ENCODE measurements at regions not wholly inside any gene's neighbourhood (a gene's known extent, or its start where the extent isn't known, plus 50 kb on each side); places are given as distances from the start of the nearest gene placed in this dataset.

- TF ChIP-seq CTCF (IDR thresholded peaks at IDR 0.05 in 2 of 3, conservative IDR thresholded peaks at IDR 0.05 in 1 of 3; ENCODE audit: borderline replicate concordance in 1 of 3, insufficient read depth in 1 of 3, low read depth in 2 of 3, low read length in 2 of 3) = no peak
- TF ChIP-seq SIN3A (IDR thresholded peaks at IDR 0.05; ENCODE audit: low read depth) = no peak
Measured at GRCh38 chr10:108104551-108105156, 940.1 kb upstream of the SORCS1 start (continued).

- H3K36me3 ChIP-seq (ENCODE audit: control insufficient read depth in 1 of 2, insufficient read depth in 2 of 2, low read length in 2 of 2) = no peaks in the 10 kb centered on the region
- BruUV-seq (replicated peaks) = no TSS peak
- TF ChIP-seq POLR2A (IDR thresholded peaks at IDR 0.05; ENCODE audit: borderline replicate concordance, extremely low read depth, insufficient read depth, insufficient read length) (no peak), EZH2 (IDR thresholded peaks at IDR 0.05) (no peak), RAD21 (IDR thresholded peaks at IDR 0.05; ENCODE audit: low read depth) (no peak), ZBTB33 (IDR thresholded peaks at IDR 0.05; ENCODE audit: extremely low read depth, insufficient replicate concordance, low read length) (no peak), FOSL1 (IDR thresholded peaks at IDR 0.05; ENCODE audit: low read depth) (no peak), REST (IDR thresholded peaks at IDR 0.05; ENCODE audit: low read depth) (no peak), EZH2phosphoT487 (IDR thresholded peaks at IDR 0.05; ENCODE audit: borderline replicate concordance) (no peak), ZFX (IDR thresholded peaks at IDR 0.05) (no peak), SP1 (IDR thresholded peaks at IDR 0.05; ENCODE audit: low read depth) (no peak), CTCF (IDR thresholded peaks at IDR 0.05 in 2 of 3, conservative IDR thresholded peaks at IDR 0.05 in 1 of 3; ENCODE audit: borderline replicate concordance in 1 of 3, insufficient read depth in 1 of 3, low read depth in 2 of 3, low read length in 2 of 3) (no peak), CEBPB (IDR thresholded peaks at IDR 0.05; ENCODE audit: low read depth) (no peak), ELF1 (IDR thresholded peaks at IDR 0.05; ENCODE audit: borderline replicate concordance, low read depth) (no peak), SIN3A (IDR thresholded peaks at IDR 0.05; ENCODE audit: low read depth) (no peak), TCF7L2 (IDR thresholded peaks at IDR 0.05; ENCODE audit: borderline replicate concordance, extremely low read depth, insufficient read depth, insufficient read length) (no peak)
Measured at GRCh38 chr10:108097258-108097657, 932.8 kb upstream of the SORCS1 start.

More at GRCh38 chr10:108097258-108097657, 932.8 kb upstream of the SORCS1 start:
- POLR2A ChIA-PET = no interaction called here
- no peak overlapping the region for H3K4me3 ChIP-seq (replicated peaks in 1 of 2; ENCODE audit: low read depth in 1 of 2, low read length in 2 of 2)
- H4K20me1 ChIP-seq (ENCODE audit: insufficient read depth) = no peaks in the 10 kb centered on the region
- CTCF ChIA-PET = no interaction called here
- H3K79me2 ChIP-seq (ENCODE audit: insufficient read depth, low read length) = no peaks in the 10 kb centered on the region
- DNase-seq (ENCODE audit: low read depth, low spot score) = no peak
- peaks cover 36 to 41% of the 10 kb centered on the region in 2 experiments; a peak in 3 of 4 replicates for H3K9me3 ChIP-seq (ENCODE audit: control insufficient read depth in 1 of 2, insufficient read depth in 1 of 2, low read depth in 1 of 2, low read length in 2 of 2)
- intact Hi-C loops (cut with micrococcal nuclease) = no loop called here
- no peaks in the 10 kb centered on the region for H3K9me2 ChIP-seq (ENCODE audit: insufficient read depth)
- H3K9ac ChIP-seq (ENCODE audit: low read length) = no peak overlapping the region
- H3K27ac ChIP-seq (ENCODE audit: low read depth, low read length) = no peak overlapping the region
- RAD21 ChIA-PET (ENCODE audit: low non-redundant PET in 1 of 2, low total read pairs in 2 of 2, uncharacterized antibody in 2 of 2, unreplicated experiment in 2 of 2) = no interaction called here
- H3K4me1 ChIP-seq (ENCODE audit: control insufficient read depth in 1 of 2, insufficient read depth in 2 of 2, low read length in 2 of 2) = no peaks in the 10 kb centered on the region
- no peak overlapping the region for H3K4me2 ChIP-seq (ENCODE audit: low read length)
- ATAC-seq = no peak
- H2AFZ ChIP-seq (ENCODE audit: low read depth, low read length, poor library complexity, severe bottlenecking) = no peak overlapping the region
- no peaks in the 10 kb centered on the region for H3K27me3 ChIP-seq (ENCODE audit: insufficient read depth, low read length)

All from HCT116 (cell line).